NOMO-1 treated with dmso at 0.1 percent for 144 hours (cell line): ENCODE measurements at regions not wholly inside any gene's neighbourhood (a gene's known extent, or its start where the extent isn't known, plus 50 kb on each side); places are given as distances from the start of the nearest gene placed in this dataset.

Experiments used
- DNase-seq: peaks from one replicate; lab custom pipeline; 2025; ENCODE audit not compliant: unreplicated experiment; lab: John Stamatoyannopoulos, UW

DNA sequence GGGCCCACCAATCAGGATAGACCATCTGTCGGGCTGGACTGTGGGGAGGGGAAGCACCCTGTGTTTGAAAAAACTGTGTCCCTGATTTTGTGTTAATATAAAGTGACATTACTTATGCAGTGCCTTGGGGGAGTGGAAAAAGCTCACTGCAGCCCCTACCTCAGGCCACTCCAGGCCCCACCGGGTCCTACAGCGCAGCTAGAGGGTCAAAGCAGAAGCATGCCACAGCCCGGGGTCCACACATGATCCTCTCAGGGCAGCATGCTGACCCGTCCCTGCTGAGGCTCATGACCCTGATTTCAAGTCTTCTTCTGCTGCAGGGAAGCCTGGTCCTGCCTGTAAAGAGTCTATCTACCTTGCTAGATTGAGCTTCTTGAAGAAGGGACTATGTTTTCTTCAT is 133.0 kb upstream of the PLCB4 start:
- DNase-seq = no peak

DNA sequence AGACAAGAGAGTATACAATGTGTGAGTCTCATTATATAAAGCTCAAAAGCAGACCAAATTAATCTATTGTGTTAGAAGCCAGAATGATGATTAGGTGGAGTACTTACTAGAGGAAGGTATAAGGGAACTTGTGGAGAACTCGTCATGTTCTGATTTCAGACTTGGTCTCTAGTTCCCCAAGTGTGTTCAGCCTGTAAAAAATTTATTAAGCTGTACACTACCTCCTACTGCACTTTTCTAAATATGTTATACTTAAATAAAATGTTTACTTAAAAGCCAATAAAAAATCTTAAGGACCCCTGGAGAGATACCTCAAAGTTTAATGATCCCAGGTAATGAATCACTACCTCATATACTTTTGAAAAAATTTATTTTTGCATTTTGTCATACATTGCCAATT is 130.4 kb upstream of the PLCB4 start:
- DNase-seq = no peak

DNA sequence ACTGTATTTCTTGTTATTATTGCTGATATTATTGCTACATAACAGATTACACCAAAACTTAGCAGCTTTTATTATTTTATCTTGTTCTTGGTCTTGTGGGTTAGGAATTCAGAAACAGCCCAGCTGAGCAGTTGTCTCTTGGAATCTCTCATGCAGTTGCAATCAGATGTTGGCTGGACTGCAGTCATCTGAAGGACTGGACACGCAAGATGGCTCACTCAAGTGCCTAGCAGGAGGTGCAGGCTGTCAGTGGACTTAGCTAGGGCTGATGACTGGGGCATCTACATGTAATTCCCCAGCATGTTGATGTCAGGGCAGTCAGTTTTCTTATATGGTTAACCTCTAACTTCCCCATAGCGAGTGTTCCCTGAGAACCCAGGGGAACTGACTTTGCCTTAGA is 128.6 kb upstream of the PLCB4 start:
- no peak for DNase-seq

DNA sequence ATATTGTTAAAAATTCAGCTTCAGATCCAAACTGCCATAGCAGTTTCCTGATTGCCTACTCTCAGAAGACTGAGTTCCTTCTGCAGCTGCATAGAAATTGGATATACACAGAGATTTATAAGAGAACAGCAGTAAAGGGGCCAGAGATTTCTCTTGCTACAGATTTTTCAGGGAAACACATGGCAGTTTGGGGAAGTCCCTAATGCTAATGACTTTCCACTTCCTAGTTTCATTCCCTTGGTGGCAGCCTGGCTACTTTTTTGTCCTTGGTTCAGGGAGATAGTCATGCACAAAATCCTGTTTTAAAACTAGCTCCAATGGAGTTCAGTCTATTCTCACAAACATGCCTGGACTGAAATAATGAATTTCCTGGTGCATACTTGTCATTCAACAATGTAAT is 125.3 kb upstream of the PLCB4 start:
- peak; percentile 2 for DNase-seq

DNA sequence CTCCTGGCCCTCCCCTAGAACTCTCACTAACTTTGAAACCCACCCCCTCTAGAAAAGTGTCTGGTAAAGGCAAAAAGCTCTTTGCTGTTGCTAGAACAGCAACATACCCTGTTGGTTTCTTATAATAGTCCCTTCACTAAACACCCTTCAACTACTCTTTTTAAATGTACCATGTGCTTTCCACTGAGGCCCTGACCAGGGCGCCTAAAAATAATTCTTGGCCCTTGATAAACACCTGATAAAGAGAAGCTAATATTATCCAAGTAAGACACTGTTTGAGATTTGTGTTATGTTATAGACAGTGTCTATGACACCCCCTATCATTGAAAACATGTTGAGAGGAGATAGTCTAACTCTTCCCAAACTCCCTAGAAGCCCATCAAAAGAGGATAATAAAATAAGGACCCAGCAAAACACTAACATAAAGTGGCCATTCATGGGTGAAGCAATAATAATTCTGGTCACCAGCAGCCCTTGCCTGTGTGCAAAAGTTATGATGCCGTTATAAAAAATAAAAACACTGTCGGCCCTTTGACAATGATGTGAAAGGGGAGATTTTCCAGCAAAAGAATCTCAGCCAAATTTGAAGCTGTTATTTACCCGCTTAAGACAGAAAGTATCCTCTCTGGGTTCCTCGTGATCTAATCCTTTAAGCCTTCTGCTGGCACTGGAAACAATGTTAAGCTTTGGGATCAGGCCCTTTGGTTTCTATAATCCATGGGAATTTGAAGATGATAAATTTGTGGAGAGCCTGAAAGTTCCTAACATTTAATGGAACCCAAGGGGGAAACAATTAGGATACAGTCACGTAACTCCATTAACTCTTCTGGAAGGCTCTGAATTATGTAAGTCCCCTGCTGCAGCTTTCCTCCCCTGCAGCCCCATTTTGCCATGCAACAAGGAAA is 122.6 kb upstream of the PLCB4 start:
- DNase-seq = no peak

DNA sequence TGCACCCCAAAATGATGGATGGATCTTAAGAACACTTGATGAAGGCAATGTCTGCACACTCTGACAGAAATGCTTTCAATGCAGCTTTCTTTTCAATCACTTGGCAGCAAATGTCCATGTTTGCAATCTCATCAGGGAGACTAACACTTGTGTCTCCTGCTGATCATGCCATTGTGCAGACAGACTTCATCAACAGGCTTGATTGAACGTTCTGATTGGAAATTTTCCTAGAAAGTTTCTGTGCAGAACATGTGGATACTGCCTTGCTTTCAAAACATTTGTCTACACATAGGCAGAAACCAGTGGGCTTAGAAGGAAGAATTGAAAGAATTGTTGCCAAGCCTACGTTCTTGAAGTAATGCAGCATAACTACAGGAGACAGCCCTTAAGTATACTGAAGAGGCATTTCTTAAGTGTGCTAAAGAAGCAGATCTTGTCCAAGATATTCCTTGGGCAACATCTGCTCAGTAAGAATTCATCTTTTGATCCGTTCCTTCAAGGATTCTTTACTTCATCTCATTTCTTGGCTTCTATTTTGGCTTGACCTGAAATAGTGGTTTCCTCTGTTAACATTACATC is 120.4 kb upstream of the PLCB4 start:
- no peak for DNase-seq

DNA sequence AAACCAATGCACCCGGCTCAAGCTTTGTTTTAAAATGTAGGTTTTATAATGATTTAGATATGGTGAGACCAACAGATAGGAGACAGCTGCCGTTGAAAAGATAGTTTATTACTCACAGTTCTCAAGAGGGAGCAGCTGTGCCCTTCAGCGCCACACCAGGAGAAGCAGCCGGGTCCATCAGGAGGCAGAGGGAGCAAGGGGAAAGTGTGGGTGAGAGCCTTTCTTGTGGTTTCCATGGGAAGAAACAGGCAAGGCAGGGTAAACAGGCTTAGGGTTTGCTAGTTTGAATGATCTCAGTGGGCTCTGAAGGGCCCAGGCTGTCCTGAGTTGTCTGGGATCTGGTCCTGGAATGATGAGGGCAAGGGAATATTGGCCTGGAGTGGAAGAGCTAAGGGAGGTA is 117.7 kb upstream of the PLCB4 start:
- DNase-seq = no peak

DNA sequence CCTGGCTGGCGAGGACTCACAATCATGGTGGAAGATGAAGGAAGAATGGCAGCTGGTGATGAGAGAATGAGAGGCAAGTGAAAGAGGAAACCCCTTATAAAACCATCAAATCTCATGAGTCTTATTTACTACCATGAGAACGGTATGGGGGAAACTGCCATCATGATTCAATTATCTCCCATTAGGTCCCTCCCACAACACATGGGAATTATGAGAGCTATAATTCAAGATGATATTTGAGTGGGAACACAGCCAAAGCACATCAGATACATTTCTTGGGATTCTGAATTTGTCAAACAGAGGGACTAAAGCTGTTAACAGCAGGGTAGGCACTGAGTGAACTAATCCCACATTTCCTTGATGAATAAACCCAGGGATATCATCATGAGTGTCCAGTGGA is 116.2 kb upstream of the PLCB4 start:
- no peak for DNase-seq

DNA sequence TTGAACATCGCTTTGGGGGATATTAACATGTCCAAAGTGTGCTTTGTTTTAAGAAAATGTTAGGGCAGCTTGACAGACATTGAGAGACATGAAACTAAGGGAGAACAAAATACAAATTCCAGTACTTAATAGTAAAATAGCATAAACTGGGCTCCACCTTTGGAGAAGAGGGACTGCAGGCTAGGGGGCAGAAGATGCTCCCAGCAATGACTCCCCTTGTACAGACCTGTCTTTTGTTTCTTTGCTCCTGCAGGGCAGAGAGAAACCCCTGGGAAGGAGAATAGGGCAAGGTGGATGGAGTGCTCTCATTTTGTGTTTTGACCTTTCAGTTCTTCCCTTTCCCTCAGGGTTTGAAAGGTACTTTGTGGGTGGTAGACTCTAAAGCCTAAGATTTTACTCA is 115.6 kb upstream of the PLCB4 start:
- no peak for DNase-seq

DNA sequence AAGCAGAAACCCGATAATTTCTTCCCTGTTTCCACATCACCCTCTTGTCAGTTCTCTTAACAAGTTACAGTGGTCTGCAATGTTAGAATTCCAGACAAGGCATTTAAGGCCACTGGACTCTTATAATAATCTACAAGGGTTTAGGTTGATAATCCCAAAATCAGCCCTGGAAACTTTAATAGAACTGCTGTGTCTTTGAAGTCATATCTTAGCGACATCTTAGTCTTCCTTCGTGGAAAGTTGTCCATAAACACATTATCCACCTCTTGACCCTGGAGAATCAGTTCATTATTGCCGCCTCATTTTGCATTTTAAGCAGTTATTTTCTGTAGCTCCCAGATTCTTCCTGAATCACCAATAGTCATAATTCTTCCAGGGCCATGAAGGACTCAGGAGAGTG is 108.6 kb upstream of the PLCB4 start:
- no peak for DNase-seq

DNA sequence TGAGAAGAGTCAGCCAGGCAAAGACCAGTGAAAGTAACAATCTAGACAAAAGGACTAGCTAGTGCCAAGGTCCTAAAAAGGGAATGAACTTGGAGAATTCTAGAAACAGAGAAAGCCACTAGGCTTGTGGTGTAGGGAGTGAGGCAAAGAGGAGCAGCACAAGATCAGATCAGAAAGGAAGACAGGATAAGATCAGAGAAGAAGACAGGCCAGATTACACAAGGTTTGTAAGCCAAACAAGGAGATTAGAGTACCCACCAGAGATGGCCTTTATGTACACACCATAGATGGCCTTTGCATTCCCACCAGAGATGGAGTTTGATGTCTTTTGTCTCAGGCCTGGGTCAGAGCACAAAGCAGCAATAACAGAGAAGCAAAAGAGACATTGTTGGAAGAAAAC is 105.6 kb upstream of the PLCB4 start:
- DNase-seq = no peak

DNA sequence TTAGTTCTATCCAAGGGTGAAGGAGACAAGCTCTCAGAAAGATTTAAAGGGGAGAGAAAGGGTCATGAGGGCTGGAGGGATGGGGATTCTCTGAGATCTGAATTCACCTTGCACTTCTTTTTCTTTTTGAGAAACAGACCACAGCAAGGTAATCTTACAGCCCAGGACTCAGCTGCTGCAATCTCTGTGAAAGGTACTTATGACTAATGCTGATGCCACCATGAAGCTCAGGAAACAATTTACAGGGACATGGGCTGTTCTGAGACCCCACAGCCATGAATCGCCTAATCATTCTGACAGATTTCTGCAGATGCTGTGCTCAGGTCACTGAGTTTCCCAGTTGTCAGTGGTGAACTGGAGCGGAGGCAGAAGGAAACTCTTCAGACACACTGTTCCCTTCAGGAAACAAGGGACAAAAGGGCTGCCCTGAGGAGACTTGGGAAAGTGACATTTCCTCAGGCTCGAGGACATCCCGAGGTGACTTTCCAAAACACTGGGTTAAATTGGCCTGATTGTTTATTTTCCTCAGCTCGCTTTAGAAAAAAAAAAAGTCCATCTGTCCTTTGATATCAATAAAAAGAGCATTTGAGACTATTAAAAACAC is 103.8 kb upstream of the PLCB4 start:
- no peak for DNase-seq

DNA sequence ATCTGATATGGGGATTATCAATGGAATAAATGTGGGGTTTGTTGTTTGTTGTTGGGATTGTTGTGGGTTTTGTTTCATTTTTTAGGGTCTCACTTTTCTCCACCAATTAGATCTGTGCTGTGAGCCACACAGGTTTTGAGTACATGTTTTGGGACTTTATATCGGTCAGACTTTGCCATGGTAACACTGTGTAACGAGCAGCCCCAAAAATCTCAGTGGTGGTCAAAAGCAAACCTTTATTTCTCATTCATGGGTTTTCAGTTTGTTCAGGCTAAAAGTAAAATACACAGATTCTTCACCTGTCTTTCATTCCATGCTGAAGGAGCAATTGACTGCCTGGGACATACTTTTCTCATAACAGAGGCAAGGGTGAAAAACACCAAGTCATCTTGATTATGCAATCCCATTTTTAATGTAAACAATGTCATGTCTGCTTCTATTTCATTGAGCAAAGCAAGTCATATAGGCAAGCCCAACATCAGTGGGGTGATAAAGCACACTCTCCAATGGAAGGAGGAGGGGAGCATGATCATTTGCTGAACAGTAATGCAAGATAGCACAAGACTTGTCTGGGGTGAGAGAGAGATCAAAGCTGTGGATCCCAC is 101.1 kb upstream of the PLCB4 start:
- DNase-seq = no peak

DNA sequence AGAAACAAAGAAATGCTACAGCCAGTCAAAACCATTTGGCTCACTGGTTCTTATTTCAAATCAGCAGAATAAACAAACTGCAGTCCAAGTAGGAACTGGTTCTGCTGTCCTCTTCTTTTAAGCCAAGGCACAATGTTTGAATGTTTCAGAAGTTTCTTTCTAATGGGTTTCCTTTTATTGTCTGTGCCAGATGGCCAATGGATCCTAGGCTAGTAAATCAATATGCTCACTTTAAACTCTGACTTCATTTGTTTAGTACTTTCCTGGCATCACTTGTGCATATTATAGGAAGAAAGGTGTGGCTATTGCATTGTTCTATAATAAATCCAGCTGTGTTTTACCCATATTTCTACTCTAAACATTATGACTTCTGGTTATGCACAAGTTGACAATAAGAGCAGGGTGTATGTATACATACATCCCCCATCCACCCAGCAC is 99.7 kb upstream of the PLCB4 start:
- DNase-seq = no peak

DNA sequence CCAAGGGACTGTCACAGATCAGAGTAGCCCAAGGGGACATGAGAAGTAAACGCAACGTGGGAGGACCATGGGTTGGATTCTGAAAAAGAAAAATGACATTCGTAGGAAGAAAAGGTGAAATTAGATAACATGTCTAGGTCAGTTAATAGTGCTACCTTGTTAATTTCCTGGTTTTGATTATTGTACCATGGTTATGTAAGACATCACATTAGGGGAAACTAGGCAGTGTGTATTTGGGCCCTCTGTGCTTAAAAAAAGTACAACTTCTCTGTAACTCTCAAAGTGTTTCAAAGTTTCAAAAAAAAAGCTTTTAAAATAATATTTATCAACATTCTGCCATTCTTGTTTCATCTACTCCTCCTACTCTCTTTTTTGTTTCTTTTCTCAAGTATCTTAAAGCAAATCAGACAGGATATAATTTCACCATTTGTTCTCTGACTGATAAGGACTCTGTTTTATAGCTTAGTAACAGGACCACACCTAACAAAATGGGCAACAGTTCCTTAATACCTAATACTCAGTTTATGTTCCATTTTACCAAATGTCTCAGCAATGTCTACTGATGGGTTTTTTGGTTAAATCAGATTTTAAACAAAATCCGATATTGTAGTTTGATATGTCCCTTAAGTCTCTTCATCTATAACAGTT is 97.1 kb upstream of the PLCB4 start:
- DNase-seq = no peak

DNA sequence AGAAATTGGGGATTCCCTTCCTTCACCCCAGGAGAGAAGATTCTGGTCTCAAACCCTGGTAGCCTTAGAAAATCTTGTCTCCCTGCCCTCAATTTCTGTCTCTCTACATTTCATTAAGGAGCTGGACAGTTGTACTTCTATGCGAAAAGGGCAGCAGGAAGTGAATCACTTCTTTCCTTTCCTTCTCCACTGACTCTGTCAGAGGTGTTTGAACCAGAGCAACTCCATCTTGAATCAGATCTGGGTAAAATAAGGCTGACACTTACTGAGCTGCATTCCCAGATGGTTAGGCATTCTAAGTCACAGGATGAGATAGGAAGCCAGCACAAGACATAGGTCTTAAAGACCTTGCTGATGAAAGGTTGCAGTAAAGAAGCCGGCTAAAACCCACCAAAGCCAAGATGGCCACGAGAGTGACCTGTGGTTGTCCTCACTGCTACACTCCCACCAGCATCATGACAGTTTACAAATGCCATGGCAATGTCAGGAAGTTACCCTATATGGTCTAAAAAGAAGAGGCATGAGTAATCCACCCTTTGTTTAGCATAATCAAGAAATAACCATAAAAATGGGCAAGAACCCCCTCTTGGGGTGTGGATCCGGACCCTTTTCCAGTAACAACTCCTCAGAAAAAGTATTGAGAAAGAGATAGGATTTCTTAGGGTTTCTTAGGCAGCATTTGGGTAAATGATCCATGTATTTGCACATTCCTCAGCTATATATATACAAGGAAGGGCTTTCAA is 95.8 kb upstream of the PLCB4 start:
- no peak for DNase-seq

DNA sequence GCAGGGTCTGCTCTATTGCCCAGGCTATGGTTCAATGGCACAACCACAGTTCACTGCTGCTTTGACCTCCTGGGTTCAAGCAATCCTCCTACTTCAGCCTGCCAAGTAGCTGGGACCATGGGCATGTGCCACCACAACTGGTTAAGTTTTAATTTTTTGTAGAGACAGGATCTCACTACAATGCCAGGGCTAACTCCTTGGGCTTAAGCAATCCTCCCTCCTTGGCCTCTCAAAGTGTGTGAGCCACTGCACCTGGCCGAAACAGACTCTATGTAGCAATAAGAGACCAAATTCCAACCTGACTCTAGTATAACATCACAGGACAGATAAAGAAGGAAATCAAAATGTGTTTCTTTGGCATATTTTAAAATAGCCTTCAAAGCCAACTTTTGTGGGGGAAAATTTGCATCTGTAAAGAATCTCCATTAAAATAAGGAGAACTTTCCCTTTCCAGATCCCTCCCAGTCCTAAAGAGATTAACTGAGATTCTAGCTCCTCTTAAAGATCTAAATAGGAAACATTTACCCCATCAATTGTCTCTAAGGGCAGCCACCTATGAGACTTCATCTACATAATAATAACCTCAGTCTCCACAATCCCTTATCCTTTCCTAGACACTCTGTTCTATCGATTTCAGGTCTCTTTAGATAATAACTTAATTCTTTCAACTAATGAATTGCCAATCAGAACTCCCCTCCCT is 94.7 kb upstream of the PLCB4 start:
- no peak for DNase-seq

DNA sequence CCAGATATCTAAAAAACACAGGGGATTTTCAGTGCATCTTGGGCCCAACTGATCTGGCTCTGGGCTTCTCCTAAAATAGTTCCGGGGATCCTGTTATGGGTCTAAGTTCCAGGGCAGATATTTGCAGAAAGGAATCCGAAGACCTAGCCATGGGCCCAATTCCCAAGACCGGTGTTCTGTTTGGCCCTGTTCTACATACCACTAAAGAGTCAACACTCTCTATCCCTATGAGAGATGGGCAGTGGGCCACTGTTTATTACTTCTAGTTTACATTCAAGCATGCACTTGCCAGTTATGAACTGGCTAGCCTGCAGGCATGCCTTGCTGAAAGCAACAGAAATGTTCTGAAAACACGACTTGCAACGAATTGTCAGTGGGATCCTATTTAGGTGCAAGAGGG is 87.4 kb upstream of the PLCB4 start:
- no peak for DNase-seq

DNA sequence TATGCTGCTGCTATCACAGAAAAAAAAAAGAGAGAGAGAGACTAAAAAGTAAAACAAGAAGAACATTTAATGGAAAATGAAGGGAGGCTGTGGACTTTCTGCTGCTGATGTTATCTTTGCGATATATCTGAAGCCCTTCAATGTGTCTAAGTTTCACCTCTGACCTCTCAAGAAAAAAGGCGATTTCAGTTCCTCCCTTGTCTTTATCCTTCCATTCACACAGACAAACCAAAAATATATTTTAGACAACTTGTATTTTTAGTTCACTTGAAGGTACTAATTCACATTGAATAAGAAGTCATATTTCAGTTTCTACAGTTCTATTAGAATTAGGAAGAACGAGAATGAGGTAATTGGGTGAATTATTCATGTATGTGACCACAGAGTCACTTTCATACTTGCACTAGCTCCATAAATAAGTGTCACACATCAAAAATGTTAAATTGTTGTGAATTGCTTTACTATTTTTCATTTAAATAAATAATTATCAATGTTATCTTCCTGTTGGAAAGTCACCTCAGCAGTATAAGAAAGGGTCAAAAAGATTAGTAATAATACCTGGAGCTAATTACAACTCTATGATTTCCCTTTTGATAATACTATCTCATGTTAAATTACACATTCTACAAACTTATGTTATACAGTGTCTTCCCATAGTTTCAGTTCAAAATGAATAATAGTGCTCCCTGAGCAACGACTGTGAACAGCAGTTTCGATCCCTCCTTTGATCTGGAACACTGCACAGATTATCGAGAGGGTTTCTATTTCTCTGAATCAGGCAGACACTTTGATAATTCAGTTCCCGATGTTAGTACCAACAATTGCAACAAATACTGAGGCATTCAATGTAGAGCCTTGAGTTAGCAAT is 85.2 kb upstream of the PLCB4 start:
- no peak for DNase-seq
